Fibroblast of mammary gland (primary cell): ENCODE measurements at regions not wholly inside any gene's neighbourhood (a gene's known extent, or its start where the extent isn't known, plus 50 kb on each side); places are given as distances from the start of the nearest gene placed in this dataset.
A peak's percentile ranks its signal among the peaks of the same experiment; 100 is the strongest.

Experiments
- DNase-seq: peaks from one replicate; pipeline ENCODE4 v3.0.0-alpha.2; 2010; ENCODE audit warnings: low read depth
- H3K4me3 ChIP-seq: 2 replicates; pipeline ENCODE4 v1.5.1; 2011; ENCODE audit warnings: low read depth, mild to moderate bottlenecking, low read length, moderate library complexity; ENCODE audit not compliant: control insufficient read depth
- TF ChIP-seq, protein P1 (sequence below): conservative IDR thresholded peaks from 2 replicates; pipeline ENCODE4 v1.5.1; 2011; ENCODE audit warnings: low read depth, low read length, inconsistent platforms; ENCODE audit not compliant: control insufficient read depth, insufficient read depth

GRCh38 chr10:111430070-111430469, 353.2 kb downstream of the ADRA2A start:
- no peak overlapping the region for H3K4me3 ChIP-seq
- peak; percentile 48 for DNase-seq
- TF ChIP-seq, protein P1, sequence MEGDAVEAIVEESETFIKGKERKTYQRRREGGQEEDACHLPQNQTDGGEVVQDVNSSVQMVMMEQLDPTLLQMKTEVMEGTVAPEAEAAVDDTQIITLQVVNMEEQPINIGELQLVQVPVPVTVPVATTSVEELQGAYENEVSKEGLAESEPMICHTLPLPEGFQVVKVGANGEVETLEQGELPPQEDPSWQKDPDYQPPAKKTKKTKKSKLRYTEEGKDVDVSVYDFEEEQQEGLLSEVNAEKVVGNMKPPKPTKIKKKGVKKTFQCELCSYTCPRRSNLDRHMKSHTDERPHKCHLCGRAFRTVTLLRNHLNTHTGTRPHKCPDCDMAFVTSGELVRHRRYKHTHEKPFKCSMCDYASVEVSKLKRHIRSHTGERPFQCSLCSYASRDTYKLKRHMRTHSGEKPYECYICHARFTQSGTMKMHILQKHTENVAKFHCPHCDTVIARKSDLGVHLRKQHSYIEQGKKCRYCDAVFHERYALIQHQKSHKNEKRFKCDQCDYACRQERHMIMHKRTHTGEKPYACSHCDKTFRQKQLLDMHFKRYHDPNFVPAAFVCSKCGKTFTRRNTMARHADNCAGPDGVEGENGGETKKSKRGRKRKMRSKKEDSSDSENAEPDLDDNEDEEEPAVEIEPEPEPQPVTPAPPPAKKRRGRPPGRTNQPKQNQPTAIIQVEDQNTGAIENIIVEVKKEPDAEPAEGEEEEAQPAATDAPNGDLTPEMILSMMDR: no peak

- no peak for DNase-seq
- H3K4me3 ChIP-seq: no peak overlapping the region
- TF ChIP-seq, protein P1: no peak
Observed at GRCh38 chr10:111432588-111432987, 355.8 kb downstream of the ADRA2A start.

- TF ChIP-seq, protein P1: no peak
- no peak for DNase-seq
- no peak overlapping the region for H3K4me3 ChIP-seq
Observed at GRCh38 chr10:111435871-111436270, 359.0 kb downstream of the ADRA2A start.

- TF ChIP-seq, protein P1: no peak
Observed at GRCh38 chr10:111439034-111439842, 362.4 kb downstream of the ADRA2A start.

GRCh38 chr10:111440501-111440900, 363.7 kb downstream of the ADRA2A start:
- no peak overlapping the region for H3K4me3 ChIP-seq
- TF ChIP-seq, protein P1: no peak
- DNase-seq: no peak

More at GRCh38 chr10:111439034-111439842, 362.4 kb downstream of the ADRA2A start:
- no peak for DNase-seq
- H3K4me3 ChIP-seq: no peak overlapping the region

DNA sequence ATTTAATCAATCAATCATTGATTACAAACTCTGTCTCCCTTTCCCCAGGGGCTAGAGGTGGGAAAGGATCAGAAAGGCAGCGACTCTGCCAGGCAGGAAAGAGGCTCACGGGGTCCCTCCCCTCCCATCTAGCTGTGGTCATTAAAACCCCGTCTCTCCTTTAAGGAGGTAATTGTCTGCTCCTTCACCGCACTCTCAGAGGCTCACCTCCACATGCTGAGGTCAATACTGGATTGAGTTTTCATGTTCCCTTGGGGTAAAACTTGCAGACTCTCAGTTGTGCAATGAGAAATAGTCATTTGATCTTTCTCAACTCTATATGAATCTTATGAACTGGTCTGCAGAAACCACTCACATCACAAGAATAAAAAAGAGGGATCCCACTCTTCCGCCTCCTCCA, 368.8 kb downstream of the ADRA2A start:
- TF ChIP-seq, protein P1: no peak
- H3K4me3 ChIP-seq: no peak overlapping the region
- peak; percentile 32 for DNase-seq

GRCh38 chr10:111446966-111447365, 370.1 kb downstream of the ADRA2A start:
- H3K4me3 ChIP-seq: no peak overlapping the region
- TF ChIP-seq, protein P1: no peak
- DNase-seq: peak; percentile 4
